ENCODE measurements at regions not wholly inside any gene's neighbourhood (a gene's known extent, or its start where the extent isn't known, plus 50 kb on each side); places are given as distances from the start of the nearest gene placed in this dataset.

GRCh38 chr6:26195924-26196845, 109.0 kb downstream of the HFE start:
- TF ChIP-seq, protein P1, sequence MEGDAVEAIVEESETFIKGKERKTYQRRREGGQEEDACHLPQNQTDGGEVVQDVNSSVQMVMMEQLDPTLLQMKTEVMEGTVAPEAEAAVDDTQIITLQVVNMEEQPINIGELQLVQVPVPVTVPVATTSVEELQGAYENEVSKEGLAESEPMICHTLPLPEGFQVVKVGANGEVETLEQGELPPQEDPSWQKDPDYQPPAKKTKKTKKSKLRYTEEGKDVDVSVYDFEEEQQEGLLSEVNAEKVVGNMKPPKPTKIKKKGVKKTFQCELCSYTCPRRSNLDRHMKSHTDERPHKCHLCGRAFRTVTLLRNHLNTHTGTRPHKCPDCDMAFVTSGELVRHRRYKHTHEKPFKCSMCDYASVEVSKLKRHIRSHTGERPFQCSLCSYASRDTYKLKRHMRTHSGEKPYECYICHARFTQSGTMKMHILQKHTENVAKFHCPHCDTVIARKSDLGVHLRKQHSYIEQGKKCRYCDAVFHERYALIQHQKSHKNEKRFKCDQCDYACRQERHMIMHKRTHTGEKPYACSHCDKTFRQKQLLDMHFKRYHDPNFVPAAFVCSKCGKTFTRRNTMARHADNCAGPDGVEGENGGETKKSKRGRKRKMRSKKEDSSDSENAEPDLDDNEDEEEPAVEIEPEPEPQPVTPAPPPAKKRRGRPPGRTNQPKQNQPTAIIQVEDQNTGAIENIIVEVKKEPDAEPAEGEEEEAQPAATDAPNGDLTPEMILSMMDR (IDR thresholded peaks at IDR 0.05; ENCODE audit: insufficient read depth, low read length) = no peak
- H3K4me3 ChIP-seq (ENCODE audit: low read depth, low read length) = peak overlapping the region; percentile 83
- DNase-seq (ENCODE audit: low read depth) = peak; percentile 32

- peak; percentile 96 for DNase-seq (ENCODE audit: low read depth)
- TF ChIP-seq, protein P1 (IDR thresholded peaks at IDR 0.05; ENCODE audit: insufficient read depth, low read length) = no peak
- peak overlapping the region; percentile 83 for H3K4me3 ChIP-seq (ENCODE audit: low read depth, low read length)
Observed at GRCh38 chr6:26196846-26197635, 109.8 kb downstream of the HFE start.

- H3K4me3 ChIP-seq (ENCODE audit: low read depth, low read length) = peak overlapping the region; percentile 83
- TF ChIP-seq, protein P1 (IDR thresholded peaks at IDR 0.05; ENCODE audit: insufficient read depth, low read length) = no peak
- DNase-seq (ENCODE audit: low read depth) = no peak
Observed at GRCh38 chr6:26197636-26197932, 110.4 kb downstream of the HFE start.

GRCh38 chr6:26197933-26198721, 110.9 kb downstream of the HFE start:
- peak overlapping the region; percentile 83 for H3K4me3 ChIP-seq (ENCODE audit: low read depth, low read length)
- TF ChIP-seq, protein P1 (IDR thresholded peaks at IDR 0.05; ENCODE audit: insufficient read depth, low read length) = no peak
- peak; percentile 45 for DNase-seq (ENCODE audit: low read depth)

- TF ChIP-seq, protein P1 (IDR thresholded peaks at IDR 0.05; ENCODE audit: insufficient read depth, low read length) = no peak
- H3K4me3 ChIP-seq (ENCODE audit: low read depth, low read length) = peak overlapping the region; percentile 83
- peak; percentile 40 for DNase-seq (ENCODE audit: low read depth)
Observed at GRCh38 chr6:26198722-26199056, 111.5 kb downstream of the HFE start.

DNA sequence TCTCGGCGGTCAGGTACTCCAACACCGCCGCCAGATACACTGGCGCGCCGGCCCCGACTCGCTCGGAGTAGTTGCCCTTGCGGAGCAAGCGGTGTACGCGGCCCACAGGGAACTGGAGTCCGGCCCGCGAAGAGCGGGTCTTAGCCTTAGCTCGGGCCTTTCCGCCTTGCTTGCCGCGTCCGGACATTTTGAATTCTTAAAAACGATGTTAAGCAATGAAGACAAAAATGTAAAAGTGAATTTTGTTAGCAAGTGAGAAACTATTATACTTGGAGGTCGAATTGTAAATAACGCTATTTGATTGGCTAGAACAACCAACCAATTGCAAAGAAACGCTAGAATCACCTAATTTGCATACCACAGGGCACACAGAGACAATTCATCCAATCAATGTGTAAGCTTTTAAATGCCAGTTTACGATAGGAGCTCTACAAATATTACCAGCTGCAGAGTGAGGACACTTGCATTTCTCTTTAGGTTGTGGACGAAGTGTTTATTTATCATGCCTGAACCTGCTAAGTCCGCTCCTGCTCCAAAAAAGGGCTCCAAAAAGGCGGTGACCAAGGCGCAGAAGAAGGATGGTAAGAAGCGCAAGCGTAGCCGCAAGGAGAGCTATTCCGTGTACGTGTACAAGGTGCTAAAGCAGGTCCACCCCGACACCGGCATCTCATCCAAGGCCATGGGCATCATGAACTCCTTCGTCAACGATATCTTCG, 112.0 kb downstream of the HFE start:
- peak overlapping the region; percentile 83 for H3K4me3 ChIP-seq (ENCODE audit: low read depth, low read length)
- TF ChIP-seq, protein P1 (IDR thresholded peaks at IDR 0.05; ENCODE audit: insufficient read depth, low read length) = no peak
- DNase-seq (ENCODE audit: low read depth) = peak; percentile 98
